22Rv1 (cell line): ENCODE measurements at regions not wholly inside any gene's neighbourhood (a gene's known extent, or its start where the extent isn't known, plus 50 kb on each side); places are given as distances from the start of the nearest gene placed in this dataset.

Source experiments
- H3K27ac ChIP-seq: fragments of 450-650 bp; 2 replicates; pipeline ENCODE4 v1.5.1; 2017
- ZFX ChIP-seq: fragments of 450-650 bp; IDR thresholded peaks from 2 replicates; pipeline ENCODE4 v1.6.1; 2017; ENCODE audit warnings: antibody characterized with exemption, borderline replicate concordance
- TF ChIP-seq, protein P1 (sequence below): fragments of 450-650 bp; IDR thresholded peaks from 2 replicates; pipeline ENCODE4 v1.5.1; 2017; ENCODE audit warnings: mild to moderate bottlenecking

DNA sequence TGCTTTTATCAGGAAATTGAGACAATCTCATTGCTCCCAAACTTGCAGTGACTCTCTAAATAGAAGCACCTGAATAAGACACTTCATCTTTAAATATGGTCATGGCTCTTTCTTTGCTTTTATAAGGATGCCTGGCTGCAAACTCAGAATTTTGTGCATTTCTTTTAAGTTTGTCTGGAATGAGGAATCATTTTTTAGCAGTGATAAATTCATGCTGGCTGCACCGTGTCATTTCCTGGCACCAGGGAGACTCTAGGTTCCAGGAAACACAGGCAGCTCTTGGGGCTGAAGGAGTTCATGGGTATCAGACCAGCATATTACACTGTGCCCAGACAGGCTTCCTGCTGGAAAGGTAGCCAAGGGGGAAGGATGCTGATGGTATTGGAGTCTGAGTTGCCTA is 109.9 kb downstream of the NUDT12 start:
- H3K27ac ChIP-seq, result no peak overlapping the region
- no peak for TF ChIP-seq ZFX
- TF ChIP-seq, protein P1, sequence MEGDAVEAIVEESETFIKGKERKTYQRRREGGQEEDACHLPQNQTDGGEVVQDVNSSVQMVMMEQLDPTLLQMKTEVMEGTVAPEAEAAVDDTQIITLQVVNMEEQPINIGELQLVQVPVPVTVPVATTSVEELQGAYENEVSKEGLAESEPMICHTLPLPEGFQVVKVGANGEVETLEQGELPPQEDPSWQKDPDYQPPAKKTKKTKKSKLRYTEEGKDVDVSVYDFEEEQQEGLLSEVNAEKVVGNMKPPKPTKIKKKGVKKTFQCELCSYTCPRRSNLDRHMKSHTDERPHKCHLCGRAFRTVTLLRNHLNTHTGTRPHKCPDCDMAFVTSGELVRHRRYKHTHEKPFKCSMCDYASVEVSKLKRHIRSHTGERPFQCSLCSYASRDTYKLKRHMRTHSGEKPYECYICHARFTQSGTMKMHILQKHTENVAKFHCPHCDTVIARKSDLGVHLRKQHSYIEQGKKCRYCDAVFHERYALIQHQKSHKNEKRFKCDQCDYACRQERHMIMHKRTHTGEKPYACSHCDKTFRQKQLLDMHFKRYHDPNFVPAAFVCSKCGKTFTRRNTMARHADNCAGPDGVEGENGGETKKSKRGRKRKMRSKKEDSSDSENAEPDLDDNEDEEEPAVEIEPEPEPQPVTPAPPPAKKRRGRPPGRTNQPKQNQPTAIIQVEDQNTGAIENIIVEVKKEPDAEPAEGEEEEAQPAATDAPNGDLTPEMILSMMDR, result no peak

DNA sequence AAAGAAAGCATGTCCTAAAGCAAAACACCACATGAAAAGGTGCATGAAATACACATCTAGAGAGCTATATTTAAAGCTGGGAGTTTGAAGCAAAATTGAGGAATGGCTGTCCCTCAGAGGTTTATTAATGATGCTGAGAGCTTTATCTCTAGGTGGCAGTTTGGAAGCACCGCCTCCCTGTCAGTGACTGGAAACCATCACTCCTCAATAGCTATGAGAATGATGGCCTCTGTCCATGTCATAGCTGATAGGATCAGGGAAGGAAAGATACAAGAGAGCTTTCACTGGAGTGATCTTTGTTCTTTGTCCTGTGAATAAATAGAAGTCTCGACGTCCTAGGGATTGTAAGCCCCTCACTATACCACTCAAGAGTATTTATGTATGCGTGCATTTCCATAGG is 110.5 kb downstream of the NUDT12 start:
- H3K27ac ChIP-seq, result no peak overlapping the region
- TF ChIP-seq ZFX, result no peak
- TF ChIP-seq, protein P1, result no peak

DNA sequence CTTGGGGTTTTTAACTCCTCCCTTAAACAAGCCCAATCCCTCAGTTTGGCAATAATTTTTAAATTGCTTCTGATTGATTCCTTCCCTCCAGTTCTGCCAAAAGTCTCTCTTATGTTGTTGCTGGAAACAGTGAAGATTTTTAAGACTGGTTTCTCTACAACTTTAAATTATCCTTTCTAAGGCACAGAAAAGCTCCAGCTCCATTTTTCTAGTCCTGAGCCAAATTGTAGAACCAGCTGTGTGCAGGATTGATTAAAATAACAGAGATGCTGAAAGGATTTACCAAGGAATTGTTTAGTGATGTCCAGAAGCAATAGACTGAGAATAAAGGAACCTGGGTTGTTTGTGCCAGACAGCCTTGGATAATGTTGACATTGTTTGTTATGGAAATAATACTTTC is 111.3 kb downstream of the NUDT12 start:
- TF ChIP-seq ZFX, result no peak
- TF ChIP-seq, protein P1, result no peak
- no peak overlapping the region for H3K27ac ChIP-seq

GRCh38 chr5:103450333-103451061 is 112.1 kb downstream of the NUDT12 start:
- no peak overlapping the region for H3K27ac ChIP-seq
- TF ChIP-seq, protein P1, result no peak

GRCh38 chr5:103446813-103447212 is 115.8 kb downstream of the NUDT12 start:
- H3K27ac ChIP-seq, result peak overlapping the region; percentile 85; the same call in 1 of the 2 replicates
- no peak for TF ChIP-seq ZFX
- TF ChIP-seq, protein P1, result no peak

DNA sequence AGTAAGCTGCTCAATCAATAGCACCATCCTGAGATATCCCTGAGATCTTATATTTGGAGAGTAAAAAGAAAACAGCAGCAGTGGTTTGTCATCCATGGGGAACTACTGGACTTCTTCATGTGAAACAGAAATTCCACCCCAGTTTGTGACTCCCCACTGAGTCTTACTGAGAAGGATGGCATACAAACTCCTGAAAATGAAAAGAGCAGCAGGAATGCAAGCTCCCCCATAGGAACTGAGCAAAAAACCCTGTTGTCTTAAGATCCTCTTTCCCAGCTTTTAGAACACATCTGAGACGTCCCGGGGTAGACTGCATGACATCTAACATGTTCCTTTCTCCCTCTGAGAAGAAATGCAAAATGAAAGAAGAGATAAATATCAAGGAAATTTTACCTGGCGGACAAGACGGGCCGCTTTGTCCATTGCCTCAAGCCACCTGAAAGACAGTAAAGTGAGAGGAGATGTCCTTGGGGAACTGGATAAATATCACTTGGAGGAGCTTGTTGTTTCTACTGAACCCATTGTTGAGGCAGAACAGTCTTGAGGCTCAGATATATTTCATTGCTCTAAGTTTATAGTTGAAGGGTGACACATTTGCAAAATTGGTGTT is 117.1 kb downstream of the NUDT12 start:
- TF ChIP-seq, protein P1, result no peak
- TF ChIP-seq ZFX, result no peak
- H3K27ac ChIP-seq, result peak overlapping the region; percentile 85

DNA sequence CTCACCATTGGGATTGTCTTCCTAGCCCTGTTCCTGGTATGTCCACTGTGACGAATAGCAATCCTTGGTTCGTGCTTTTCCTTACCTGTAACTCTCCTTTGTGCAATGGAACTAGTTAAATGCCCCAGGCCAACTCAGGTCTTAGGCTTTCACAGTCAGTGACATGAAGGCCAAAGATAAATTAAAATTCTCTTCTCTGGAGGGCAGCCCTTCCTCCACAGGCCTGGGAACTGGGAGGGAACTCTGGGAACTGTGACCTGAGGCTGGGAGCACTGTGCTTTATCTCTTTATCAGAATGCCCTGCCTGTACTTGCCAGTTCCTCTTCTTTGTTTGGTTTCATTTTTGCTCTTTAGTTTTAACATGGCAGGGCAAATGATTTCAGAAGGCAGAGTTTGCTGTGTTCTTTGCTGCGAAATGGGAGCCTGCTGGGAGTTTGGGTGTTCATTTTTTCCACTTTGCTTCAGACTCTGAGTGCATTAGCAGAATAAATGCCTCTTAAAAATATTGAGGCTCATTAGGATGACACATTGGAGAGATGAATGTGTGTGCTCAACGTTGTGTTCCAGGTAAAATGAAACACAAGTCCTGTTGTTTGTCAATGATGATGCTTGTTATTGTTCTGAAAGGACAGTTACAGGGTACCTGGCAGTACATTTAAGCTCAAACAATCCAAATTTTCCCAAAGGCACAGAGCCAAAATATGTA is 118.1 kb downstream of the NUDT12 start:
- peak overlapping the region; percentile 85 for H3K27ac ChIP-seq

More for the DNA sequence above, 118.1 kb downstream of the NUDT12 start:
- no peak for TF ChIP-seq ZFX
- TF ChIP-seq, protein P1, result no peak
